ENCODE measurements at regions not wholly inside any gene's neighbourhood (a gene's known extent, or its start where the extent isn't known, plus 50 kb on each side); places are given as distances from the start of the nearest gene placed in this dataset.

DNA sequence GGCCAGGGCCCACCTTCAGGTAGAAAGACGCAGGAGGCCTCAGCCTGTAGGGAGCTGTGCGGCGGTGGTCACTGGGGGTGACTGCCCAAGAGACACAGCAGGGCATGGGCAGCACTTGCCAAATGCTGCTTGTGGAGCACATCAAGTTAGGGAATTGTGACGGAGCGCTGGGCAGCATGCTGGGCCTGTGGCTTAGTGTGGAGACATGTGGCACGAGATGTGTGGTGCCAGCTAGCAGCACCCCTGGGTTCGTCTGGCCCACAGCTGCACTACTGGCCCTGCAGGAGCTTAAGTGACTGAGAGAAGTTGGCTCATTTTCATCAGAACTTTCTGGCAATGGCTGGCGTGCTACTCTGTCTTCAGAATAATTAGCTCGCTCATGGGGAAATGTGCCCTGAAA is 213.1 kb upstream of the SYNDIG1 start:
- TF ChIP-seq, protein P1, sequence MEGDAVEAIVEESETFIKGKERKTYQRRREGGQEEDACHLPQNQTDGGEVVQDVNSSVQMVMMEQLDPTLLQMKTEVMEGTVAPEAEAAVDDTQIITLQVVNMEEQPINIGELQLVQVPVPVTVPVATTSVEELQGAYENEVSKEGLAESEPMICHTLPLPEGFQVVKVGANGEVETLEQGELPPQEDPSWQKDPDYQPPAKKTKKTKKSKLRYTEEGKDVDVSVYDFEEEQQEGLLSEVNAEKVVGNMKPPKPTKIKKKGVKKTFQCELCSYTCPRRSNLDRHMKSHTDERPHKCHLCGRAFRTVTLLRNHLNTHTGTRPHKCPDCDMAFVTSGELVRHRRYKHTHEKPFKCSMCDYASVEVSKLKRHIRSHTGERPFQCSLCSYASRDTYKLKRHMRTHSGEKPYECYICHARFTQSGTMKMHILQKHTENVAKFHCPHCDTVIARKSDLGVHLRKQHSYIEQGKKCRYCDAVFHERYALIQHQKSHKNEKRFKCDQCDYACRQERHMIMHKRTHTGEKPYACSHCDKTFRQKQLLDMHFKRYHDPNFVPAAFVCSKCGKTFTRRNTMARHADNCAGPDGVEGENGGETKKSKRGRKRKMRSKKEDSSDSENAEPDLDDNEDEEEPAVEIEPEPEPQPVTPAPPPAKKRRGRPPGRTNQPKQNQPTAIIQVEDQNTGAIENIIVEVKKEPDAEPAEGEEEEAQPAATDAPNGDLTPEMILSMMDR (IDR thresholded peaks at IDR 0.05; ENCODE audit: low read depth, low read length), result no peak
- no peak overlapping the region for H3K4me3 ChIP-seq (ENCODE audit: low read depth, low read length)

DNA sequence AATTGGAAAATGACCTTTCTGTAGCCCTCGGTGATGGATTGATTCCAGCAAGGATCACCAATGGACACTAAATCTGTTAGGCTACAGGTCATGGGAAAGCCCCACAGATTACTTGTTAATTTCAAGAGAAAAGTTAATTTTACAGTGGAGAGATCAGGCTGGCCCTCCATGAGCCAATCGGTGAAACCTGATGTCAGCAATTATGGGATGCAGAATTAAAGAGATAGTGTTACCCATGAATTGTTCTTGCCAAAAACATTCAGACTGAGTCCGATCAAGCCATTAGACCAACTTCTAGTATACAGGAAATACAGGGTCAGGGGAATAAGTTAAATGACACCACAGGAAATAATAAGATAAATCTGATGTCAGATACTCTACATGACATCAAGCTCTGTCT is 214.9 kb upstream of the SYNDIG1 start:
- no peak overlapping the region for H3K4me3 ChIP-seq (ENCODE audit: low read depth, low read length)
- TF ChIP-seq, protein P1 (IDR thresholded peaks at IDR 0.05; ENCODE audit: low read depth, low read length), result no peak

DNA sequence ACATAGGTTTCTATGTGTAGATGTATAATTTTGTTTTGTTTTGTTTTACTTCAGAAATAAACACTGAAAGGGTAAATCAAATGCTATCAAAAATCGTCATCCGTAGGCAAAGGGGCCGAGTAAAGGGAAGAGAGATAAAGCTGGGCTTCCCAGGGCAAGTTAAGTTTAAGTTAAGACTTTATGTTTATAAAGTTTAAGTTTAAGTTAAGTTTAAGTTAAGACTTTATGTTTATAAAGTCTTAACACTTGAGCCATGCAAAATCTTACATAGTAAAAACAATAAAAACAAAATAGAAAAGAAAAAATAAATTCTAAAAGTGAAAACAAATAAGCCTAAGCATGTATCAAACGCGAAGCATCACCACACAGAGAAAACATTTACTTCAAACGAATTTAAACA is 216.1 kb upstream of the SYNDIG1 start:
- TF ChIP-seq, protein P1 (IDR thresholded peaks at IDR 0.05; ENCODE audit: low read depth, low read length), result no peak
- no peak overlapping the region for H3K4me3 ChIP-seq (ENCODE audit: low read depth, low read length)

DNA sequence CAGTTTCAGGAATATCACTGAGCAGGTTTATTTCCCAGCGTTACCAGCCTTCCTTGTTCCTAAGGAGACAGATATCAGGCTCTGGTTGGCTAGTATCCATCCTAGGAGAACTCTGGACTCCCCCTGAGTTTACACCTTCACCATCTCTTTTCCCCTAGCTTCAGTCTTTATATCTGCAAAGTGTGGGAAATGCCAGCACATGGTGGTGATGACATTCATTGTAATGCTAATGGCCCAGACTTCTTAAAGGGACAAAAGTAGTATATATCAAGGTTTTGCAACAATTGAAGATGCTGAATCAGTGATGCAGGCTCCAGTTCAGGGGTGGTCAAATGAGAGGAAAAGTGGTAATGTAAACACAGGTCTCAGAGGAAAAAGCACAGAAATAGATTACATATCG is 224.3 kb upstream of the SYNDIG1 start:
- TF ChIP-seq, protein P1 (IDR thresholded peaks at IDR 0.05; ENCODE audit: low read depth, low read length), result no peak
- H3K4me3 ChIP-seq (ENCODE audit: low read depth, low read length), result no peak overlapping the region

DNA sequence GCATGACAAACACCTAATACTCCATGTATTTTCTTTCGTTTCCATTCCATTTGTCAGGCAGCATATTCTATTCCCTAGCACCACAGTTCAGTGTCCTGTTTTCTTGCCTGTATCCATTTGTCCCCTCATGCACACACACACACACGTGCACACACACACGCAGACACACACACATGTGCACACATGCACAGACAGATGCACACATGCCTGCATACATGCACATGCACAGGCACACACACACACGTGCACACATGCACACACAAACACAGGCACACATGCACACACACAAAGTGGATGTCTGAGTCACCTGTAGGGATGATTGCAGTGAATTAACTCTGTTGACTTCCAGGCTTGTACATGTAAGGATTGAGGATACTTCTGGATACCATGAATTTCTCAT is 226.7 kb upstream of the SYNDIG1 start:
- no peak overlapping the region for H3K4me3 ChIP-seq (ENCODE audit: low read depth, low read length)
- TF ChIP-seq, protein P1 (IDR thresholded peaks at IDR 0.05; ENCODE audit: low read depth, low read length), result no peak

DNA sequence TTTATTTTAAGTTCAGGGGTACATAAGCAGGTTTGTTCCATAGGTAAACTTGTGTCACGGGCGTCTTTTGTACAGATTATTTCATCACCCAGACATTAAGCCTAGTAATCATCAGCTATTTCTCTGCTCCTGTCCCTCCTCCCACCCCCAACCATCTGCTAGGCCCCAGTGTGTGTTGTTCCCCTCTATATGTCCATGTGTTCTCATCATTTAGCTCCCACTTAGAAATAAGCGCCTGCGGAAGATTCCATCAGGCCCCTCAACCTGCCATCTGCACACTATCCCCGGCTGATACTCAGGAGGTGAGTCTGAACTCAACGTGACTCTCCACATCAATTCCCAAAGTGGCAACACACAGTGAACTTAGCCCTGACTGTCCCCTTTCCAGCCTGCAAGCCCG is 228.0 kb upstream of the SYNDIG1 start:
- TF ChIP-seq, protein P1 (IDR thresholded peaks at IDR 0.05; ENCODE audit: low read depth, low read length), result no peak
- H3K4me3 ChIP-seq (ENCODE audit: low read depth, low read length), result no peak overlapping the region

DNA sequence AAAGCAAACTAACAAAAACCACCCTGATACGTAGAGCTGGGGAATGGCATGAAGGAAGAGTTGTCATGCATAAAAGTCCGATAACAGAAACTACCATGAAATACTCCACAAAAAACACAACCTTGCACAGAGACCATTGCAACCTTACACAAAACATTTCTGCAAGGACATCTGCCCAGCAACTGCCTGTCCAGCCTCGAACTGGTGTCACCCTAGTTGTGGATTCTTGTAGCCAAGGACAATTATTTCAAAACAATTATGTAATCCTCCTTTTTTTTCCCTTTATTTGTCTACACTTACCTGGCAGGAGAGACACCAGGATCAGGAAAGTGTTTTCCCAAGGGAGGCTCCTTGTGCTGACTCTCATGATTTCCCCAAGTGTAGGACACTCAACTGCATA is 232.5 kb upstream of the SYNDIG1 start:
- no peak overlapping the region for H3K4me3 ChIP-seq (ENCODE audit: low read depth, low read length)
- TF ChIP-seq, protein P1 (IDR thresholded peaks at IDR 0.05; ENCODE audit: low read depth, low read length), result no peak
